ENCODE measurements at regions not wholly inside any gene's neighbourhood (a gene's known extent, or its start where the extent isn't known, plus 50 kb on each side); places are given as distances from the start of the nearest gene placed in this dataset.
"Not testable (repeated sequence)": the region's sequence is repeated elsewhere in the genome, so short reads cannot be mapped to it uniquely, and the experiment has no call there.

DNA sequence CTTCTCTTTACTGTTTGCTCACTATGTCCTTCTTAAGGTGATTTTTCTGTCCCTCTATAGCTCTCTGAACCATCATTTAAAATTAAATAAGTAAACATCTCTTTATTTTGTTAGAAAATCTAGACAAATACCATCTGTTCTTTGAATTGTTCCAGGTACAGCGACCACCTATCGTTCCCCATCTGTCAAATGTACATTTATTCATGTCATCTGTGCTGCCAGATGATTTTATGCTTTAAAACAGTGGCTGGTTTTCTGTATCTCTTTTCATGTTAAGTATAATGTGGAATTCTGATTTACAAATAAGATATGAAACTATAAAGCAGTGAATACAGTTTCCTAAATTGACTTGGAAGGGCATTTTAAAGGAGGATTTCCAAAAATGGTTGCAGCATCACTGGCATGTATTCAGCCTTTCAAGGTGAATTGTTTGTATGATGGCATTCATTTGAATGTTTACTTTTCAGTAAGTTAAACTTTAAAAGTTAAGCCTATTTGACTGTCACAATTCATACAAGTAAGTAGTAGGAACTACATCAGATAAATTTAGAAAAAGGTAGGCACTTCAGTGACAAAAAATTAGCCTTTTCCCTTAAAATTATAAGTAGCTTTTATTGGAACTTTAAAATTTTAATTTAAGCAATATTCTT, 92.6 kb upstream of the CLVS2 start:
- TF ChIP-seq, protein P1, sequence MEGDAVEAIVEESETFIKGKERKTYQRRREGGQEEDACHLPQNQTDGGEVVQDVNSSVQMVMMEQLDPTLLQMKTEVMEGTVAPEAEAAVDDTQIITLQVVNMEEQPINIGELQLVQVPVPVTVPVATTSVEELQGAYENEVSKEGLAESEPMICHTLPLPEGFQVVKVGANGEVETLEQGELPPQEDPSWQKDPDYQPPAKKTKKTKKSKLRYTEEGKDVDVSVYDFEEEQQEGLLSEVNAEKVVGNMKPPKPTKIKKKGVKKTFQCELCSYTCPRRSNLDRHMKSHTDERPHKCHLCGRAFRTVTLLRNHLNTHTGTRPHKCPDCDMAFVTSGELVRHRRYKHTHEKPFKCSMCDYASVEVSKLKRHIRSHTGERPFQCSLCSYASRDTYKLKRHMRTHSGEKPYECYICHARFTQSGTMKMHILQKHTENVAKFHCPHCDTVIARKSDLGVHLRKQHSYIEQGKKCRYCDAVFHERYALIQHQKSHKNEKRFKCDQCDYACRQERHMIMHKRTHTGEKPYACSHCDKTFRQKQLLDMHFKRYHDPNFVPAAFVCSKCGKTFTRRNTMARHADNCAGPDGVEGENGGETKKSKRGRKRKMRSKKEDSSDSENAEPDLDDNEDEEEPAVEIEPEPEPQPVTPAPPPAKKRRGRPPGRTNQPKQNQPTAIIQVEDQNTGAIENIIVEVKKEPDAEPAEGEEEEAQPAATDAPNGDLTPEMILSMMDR (IDR thresholded peaks at IDR 0.05; ENCODE audit: low read depth, low read length): no peak
- DNase-seq (ENCODE audit: low read depth in 2 of 2): no peak
- H3K4me3 ChIP-seq (replicated peaks in 1 of 2; ENCODE audit: low read depth in 2 of 2, low read length in 2 of 2): no peak overlapping the region

DNA sequence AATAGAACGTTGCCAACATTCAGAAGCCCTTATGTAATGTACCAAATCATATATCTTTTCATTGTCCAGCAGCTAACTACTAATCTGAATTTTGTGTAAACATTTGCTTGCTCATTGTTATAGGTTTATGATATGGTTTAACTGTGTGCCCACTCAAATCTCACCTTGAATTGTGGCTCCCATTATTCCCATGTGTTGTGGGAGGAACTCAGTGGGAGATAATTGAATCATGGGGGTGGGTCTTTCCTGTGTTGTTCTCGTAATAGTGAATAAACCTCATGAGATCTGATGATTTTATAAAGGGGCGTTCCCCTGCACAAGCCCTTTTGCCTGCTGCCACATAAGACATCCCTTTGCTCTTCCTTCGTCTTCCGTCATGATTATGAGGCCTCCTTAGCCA, 91.9 kb upstream of the CLVS2 start:
- TF ChIP-seq, protein P1 (IDR thresholded peaks at IDR 0.05; ENCODE audit: low read depth, low read length): no peak
- no peak overlapping the region for H3K4me3 ChIP-seq (replicated peaks in 1 of 2; ENCODE audit: low read depth in 2 of 2, low read length in 2 of 2)
- DNase-seq (ENCODE audit: low read depth in 2 of 2): no peak

DNA sequence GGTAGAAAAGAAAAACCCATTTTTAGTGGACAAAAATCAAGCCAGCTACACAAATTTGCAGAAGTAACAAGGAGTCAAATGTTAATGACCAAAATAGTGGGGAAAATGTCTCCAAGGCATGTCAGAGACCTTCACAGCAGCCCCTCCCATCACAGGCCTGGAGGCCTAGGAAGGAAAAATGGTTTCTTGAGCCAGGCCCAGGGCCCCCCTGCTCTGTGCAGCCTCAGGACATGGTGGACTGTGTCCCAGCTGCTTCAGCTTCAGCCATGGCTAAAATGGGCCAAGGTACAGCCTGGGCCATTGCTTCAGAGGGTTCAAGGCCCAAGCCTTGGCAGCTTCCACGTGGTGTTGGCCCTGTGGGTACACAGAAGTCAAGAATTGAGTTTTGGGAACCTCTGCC, 82.5 kb upstream of the CLVS2 start:
- no peak for DNase-seq (ENCODE audit: low read depth in 2 of 2)
- TF ChIP-seq, protein P1 (IDR thresholded peaks at IDR 0.05; ENCODE audit: low read depth, low read length): no peak
- no peak overlapping the region for H3K4me3 ChIP-seq (replicated peaks in 1 of 2; ENCODE audit: low read depth in 2 of 2, low read length in 2 of 2)

DNA sequence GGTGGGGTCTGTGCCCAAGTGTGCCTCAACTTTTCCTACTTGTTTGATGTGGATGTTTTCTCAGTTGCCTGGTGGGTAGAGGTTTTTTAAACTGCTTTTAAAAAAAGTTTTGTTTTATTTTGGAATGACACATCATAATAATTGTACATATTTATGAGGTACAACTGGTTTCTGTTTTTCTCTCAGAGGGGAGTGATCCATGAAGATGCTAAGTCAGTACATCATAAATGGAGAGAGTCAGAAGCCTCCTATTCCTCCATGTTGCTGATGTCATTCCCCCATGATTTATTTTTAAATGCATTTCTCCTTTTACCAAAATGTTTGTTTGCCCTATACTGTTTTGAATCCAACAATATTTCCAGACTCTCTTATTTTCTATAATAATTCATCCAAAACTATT, 77.3 kb upstream of the CLVS2 start:
- H3K4me3 ChIP-seq (replicated peaks in 1 of 2; ENCODE audit: low read depth in 2 of 2, low read length in 2 of 2): no peak overlapping the region
- DNase-seq (ENCODE audit: low read depth in 2 of 2): no peak
- TF ChIP-seq, protein P1 (IDR thresholded peaks at IDR 0.05; ENCODE audit: low read depth, low read length): no peak

DNA sequence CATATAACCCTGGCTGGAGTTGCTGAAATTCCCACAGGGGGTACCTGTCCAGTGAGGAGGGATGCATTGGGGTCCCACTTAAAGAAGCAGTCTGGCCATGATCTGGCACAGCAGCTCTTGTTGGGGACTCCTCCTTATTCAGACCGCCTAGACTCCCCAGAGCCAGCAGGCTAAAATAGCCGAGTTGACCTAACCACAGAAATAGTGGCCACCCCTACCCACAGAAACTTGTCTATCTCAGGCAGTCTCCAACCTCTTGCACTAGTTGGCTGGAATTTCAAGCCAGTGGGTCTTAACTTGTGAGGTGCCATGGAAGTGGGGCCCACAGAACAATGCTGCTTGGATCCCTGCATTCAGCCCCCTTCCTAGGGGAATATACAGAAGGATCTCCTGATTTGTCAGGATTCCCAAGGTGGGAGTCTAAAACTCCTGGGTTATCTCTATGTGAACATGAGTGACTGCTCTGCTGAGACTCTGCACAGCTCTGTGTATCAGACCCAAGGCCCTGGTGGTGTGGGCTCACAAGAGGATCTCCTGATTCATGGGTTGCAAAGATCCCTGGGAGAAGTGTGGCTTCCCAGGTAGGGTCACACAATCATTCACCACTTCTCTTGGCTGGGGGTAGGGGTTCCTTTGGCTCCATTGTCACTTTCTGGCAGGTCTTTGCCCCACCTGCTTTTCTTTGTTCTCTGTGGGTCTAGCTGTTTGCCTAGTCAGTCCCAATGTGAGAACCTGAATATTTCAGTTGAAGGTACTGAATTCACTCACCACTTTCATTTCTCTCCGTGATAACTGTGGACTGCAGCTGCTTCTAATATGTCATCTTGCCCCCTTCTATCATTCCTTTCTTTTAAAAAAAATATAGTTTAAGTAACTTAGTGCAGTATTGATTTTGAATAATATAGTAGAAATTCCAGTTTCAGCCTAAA, 65.5 kb upstream of the CLVS2 start:
- TF ChIP-seq, protein P1 (IDR thresholded peaks at IDR 0.05; ENCODE audit: low read depth, low read length): no peak
- DNase-seq (ENCODE audit: low read depth in 2 of 2): no peak
- H3K4me3 ChIP-seq (replicated peaks in 1 of 2; ENCODE audit: low read depth in 2 of 2, low read length in 2 of 2): no peak overlapping the region

DNA sequence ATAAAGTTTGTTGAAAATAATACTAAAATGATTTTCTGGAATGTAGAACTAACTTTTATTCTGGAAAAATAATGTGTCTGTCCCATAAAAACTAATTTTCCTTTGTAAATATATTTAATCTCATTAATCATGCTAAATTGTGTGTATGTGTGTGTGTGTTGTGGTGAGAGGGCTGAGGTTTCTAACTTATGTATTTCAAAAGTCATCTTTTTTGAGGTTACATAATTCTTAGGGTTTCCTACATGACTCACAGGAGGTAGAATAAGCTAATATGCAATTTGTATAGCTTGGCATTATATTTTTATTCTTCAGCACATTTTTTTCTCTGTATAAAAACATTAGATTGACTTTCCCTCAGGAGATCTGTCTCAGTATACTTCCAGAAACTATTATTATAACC, 64.1 kb upstream of the CLVS2 start:
- H3K4me3 ChIP-seq (replicated peaks in 1 of 2; ENCODE audit: low read depth in 2 of 2, low read length in 2 of 2): no peak overlapping the region
- TF ChIP-seq, protein P1 (IDR thresholded peaks at IDR 0.05; ENCODE audit: low read depth, low read length): no peak
- no peak for DNase-seq (ENCODE audit: low read depth in 2 of 2)

DNA sequence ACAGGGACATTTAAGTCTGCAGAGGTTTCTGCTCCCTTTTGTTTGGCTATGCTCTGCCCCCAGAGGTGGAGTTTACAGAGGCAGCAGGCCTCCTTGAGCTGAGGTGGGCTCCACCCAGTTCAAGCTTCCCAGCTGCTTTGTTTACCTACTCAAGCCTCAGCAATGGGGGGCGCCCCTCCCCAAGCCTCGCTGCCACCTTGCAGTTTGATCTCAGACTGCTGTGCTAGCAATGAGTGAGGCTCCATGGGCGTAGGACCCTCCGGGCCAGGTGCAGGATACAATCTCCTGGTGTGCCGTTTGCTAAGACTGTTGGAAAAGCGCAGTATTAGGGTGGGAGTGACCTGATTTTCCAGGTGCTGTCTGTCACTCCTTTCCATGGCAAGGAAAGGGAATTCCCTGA, 51.1 kb upstream of the CLVS2 start:
- DNase-seq (ENCODE audit: low read depth in 2 of 2); H3K4me3 ChIP-seq (replicated peaks in 1 of 2; ENCODE audit: low read depth in 2 of 2, low read length in 2 of 2): not testable (repeated sequence)
